ENCODE measurements at regions not wholly inside any gene's neighbourhood (a gene's known extent, or its start where the extent isn't known, plus 50 kb on each side); places are given as distances from the start of the nearest gene placed in this dataset.
"Not testable (repeated sequence)": the region's sequence is repeated elsewhere in the genome, so short reads cannot be mapped to it uniquely, and the experiment has no call there.

DNA sequence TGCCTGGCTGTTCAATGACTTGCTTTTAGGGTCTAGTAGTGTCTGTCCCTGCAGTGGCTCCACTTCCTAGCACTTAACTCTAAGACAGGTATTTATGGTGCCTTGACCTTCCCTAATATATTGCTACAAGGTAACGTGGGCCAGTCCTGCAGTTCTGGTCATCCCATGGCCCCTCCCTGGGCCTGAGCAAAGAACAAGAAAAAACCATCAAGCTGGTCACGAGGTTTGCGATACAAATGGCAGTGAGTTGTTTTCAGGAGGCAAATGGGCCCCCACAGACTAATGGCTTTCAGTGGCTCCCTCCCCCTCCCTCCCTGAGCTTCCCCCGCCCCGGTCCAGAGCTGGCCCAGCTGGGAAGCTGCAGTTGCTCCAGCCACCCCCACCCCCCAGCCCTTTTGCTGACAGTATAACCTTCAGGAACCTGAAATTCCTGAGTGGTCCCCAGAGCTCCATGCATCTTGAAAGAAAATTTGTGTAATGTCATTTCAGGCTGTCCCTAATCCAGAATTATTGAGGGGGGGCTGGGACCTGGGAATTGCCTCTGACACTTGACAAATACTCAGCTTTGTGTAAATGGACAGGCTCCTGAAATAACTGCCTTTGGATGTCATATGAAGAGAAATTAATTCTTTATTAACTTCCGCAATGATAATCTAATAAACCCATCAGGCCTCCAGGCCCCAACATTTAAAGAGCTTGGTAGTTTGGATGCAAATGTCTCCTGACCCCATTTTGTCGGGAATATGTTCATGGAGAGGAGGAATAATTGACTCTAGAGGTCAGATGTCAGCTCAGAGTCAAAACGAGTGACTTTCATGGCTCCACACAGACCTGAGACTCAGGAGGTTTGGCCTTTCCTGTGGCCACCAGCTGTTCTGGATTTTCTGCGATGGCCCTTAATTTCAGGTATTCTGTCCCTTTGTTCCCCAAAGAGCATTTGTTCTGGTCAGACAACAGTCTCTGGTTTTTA is 153.2 kb upstream of the TOP1 start:
- no peak for DNase-seq (ENCODE audit: low spot score)
- intact Hi-C loops (cut with DNase I), result no loop called here
- ATAC-seq, result no peak

DNA sequence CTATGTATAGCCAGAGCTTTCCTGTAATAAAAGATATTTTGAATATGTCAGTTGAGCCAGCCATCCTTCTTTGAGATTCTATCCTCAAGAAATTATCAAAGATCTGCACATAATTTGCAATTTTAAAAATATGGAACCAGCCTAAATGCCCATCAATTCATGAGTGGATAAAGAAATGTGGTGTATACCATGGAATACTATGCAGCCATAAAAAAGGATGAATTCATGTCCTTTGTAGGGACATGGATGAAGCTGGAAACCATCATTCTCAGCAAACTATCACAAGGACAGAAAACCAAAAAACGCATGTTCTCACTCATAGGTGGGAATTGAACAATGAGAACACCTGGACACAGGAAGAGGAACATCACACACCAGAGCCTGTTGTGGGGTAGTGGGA is 150.5 kb upstream of the TOP1 start:
- ATAC-seq; intact Hi-C loops (cut with DNase I); DNase-seq (ENCODE audit: low spot score): not testable (repeated sequence)

DNA sequence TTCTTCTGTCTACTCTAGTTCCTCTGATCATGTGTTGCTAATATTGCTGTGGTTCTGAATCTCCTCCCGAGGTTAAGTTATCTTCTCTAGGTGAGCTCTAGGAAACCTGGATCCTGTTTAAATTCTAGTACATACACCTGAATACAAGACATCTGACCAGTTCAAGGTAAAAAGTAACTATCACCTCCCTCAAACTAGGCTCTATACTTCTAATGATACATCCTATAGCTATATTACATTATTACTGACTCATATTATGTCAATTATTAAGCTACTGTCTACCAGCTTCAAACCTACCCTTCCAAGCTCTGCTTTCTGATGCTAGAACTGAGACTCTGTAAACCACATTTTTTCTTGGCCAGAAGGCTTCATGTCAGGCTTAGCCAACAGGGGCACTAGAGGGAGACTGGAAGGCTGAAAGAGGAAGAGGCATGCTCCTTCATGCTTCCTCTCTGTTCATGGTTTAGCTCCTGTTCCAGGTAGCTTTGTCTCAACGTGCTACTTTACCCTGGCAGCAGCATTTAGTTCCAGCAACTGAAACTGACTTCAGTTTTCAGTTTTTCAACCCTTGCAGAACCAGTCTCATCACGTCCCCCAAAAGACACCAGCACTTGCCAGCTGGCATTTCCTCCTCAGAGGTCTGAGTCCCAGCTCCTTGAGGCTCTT is 148.4 kb upstream of the TOP1 start:
- ATAC-seq (no peak), DNase-seq (ENCODE audit: low spot score) (no peak)
- intact Hi-C loops (cut with DNase I), result no loop called here

DNA sequence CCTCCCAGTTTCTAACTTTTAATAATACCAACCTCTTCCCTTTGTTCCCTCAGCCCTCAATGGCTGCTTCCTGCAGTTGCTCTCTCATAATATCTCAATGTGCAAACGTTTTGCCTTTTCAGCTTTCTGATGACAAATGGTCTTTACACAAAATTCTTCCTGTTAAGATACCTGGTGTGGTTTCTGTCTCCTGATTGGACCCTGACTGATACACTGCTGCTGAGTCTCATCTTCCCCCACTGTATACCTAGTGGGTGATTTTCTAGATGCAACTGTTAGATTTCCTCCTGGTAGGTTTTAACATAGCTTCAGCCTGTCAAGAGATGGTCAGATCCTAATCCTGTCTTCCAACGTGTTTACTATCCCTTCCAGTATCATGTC is 147.9 kb upstream of the TOP1 start:
- no peak for ATAC-seq
- intact Hi-C loops (cut with DNase I), result no loop called here
- no peak for DNase-seq (ENCODE audit: low spot score)

DNA sequence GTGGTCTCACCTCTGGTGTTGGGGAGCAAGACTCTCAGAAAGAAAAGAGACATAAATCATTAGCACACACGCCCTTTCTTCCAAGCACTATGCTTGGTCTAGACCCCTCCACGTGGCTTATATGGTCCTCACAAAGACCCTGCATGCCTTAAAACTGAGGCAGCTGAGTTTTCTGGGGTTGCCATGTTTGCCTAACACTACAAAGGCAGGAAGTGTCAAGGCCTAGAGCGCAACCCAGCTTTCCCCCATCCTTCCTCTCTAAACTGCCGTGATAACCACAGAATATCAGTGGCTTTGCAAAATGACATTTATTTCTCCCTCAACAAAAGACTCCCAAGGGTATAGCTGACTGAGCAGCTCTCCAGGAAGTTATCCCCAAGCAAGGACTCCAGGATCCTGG is 146.5 kb upstream of the TOP1 start:
- intact Hi-C loops (cut with DNase I), result no loop called here
- ATAC-seq (no peak), DNase-seq (ENCODE audit: low spot score) (no peak)

DNA sequence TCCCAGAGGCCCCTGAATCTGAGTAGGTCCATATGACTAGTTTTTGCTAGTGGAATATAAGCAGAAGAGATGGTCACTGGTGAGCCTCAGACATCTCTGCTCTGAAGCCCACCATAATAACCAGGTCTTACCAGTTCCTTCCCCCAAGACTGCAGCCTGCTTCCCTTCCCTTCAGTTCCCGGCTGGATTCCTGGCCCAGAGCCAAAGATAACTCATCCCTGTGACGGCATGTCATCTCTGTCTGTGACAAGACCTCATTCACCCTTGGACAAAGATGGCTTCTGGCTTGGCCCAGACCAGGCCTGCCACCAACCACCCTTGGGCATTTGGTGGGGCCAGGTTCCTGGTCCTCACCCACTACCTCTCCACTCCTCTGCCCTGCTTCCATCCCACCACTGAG is 145.5 kb upstream of the TOP1 start:
- intact Hi-C loops (cut with DNase I), result no loop called here
- no peak for DNase-seq (ENCODE audit: low spot score)
- ATAC-seq, result no peak

DNA sequence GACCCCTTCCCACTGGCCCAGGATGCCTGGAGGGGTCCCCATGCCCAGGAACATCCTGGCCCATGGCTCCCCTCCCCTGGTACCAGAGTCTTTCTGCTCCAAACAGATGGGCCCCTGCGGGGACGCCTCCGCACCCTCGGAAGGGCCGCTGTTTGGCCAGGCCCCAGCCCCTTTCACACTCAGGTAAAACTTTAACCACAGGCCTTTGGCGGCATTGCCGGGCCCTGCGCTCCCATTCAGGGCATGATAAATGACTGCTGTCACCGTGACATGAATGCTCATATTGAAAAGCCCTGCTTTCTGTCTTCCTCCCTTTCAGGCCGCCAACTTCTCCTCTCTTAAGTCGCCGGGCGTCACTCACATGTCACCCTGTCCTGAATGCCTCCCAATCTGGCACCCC is 141.5 kb upstream of the TOP1 start:
- ATAC-seq, result no peak
- DNase-seq (ENCODE audit: low spot score), result no peak
- intact Hi-C loops (cut with DNase I), result no loop called here

DNA sequence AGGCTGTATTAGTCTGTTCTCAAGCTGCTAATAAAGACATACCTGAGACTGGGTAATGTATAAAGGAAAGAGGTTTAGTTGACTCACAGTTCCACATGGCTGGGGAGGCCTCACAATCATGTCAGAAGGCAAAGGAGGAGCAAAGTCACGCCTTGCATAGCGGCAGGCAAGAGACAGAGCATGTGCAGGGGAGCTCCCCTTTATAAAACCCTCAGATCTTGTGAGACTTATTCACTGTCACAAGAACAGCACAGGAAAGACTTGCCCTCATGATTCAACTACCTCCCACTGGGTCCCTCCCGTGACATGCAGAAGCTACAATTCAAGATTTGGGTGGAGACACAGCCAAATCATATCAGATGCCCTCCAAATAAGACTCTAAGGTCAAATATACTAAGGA is 139.4 kb upstream of the TOP1 start:
- DNase-seq (ENCODE audit: low spot score); ATAC-seq; intact Hi-C loops (cut with DNase I): not testable (repeated sequence)

DNA sequence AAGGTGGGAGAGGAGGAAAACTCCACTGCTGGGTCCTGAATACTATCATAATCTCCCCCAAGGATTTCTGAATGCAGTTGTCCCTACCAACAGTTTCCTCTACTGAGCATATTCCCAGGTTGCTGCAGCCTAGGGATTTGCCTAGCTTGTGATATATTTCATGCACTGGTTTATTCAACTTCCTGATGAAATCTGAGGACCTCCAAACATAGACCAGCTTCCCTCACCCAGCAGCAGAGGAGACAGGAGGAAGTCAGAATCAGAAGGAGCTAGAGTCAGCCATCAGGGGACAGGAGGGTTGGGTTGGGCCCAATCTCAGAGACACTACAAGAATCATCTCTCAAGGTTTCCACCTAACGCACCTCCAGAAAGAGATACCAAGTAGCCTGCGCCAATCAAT is 138.4 kb upstream of the TOP1 start:
- intact Hi-C loops (cut with DNase I), result no loop called here
- ATAC-seq (no peak), DNase-seq (ENCODE audit: low spot score) (no peak)

DNA sequence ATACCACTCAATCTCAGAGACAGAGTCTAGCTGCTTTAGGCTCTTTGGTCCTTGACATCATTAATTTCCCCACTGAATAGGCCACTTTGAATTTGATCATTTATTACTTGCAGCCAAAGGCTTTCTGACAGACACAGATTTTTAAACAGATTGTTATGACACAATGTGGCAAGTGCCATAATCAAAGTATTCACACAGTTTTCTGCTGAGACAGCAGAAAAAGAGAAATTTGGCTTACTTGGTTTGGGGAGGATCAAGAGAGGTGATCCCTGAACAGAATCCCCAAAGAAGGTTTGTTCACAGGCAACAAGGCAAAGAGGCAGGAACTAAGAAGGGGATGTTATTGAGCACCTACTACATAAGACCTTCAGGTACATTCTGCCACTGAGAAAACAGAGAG is 138.0 kb upstream of the TOP1 start:
- ATAC-seq (no peak), DNase-seq (ENCODE audit: low spot score) (no peak)
- intact Hi-C loops (cut with DNase I), result no loop called here

DNA sequence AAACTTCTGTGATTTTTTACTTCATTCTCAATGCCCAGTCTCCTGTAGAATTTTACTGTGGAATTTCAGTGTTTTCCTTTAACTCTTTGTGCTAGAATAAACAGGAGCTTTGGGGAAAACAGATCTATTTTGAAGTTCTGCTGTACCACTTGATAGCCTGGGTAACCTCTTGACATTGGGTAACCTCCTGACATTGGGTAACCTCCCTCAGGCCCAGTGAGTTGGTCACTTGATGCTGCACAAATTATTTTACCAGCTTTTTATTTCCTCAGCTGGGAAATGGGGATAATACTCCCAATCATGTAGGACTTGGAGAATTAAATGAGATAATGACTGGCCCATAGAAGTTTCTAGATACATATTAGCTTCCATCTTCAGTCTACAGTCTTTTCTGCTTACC is 137.3 kb upstream of the TOP1 start:
- intact Hi-C loops (cut with DNase I), result no loop called here
- DNase-seq (ENCODE audit: low spot score) (no peak), ATAC-seq (no peak)

DNA sequence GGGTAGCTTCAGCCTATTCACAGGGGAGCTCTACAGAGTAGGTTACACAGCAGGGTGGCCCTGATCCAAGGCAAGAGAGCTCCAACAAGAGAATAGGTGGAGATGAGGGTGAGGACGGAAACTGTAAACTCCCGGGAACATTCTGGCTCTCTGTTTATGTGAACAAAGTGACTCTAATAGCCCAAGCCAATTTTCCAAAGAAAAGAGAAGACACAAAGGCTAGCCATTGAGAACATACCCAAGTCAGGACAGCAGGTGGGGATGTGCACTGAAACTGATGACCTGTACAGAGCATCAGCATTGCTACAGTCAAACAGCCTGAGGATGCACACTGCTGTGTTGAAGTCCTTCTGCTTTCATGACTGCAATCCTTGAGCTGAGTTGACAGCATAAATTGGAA is 136.0 kb upstream of the TOP1 start:
- ATAC-seq, result peak; percentile 41
- intact Hi-C loops (cut with DNase I), result no loop called here
- no peak for DNase-seq (ENCODE audit: low spot score)

DNA sequence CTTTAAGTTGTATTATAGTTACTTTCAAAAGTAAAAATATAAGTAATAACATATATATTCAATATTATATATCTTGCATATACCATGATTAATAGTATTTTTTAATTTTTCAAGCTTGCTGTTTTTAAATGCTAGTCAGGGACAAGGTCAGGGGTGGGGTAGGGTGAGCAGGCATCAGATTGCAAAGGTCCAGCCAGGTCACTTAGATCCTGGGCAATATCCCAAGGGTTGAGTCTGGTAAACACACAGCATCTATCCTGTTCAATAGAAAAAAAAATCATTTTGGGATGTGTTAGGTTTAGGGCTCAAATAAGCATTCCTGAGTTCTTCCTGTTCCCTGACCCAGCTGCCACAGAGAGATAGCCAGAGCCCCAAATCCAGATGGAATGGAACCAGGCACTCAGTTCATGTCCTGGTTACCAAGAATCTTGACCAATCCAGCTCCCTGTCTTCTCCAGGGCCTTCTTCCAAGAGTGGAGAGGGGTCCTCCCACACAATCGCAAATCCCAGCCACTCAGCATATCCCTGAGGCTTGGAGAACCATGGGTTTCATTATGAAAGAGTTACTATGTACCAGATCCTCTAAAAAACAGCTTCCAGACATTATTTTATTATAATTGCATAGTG is 134.9 kb upstream of the TOP1 start:
- intact Hi-C loops (cut with DNase I), result no loop called here
- ATAC-seq (peak; percentile 59), DNase-seq (ENCODE audit: low spot score) (no peak)

DNA sequence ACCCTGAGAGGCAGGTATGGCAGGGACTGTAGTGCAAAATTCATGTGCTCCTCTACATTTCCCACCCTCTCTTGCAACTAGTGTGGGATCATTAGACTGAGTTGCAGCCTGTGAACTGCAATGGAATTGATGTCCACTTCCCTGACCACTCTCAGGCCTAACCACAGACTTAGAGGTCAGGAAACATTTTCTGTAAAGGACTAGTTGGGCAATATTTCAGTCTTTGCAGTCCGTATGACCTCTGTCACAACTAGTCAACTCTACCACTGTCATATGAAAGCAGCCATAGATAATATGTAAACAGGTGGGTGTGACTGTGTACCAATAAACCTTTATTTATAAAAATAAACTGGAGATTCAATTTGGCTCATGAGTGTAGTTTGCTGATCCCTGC is 134.4 kb upstream of the TOP1 start:
- ATAC-seq (no peak), DNase-seq (ENCODE audit: low spot score) (no peak)
- intact Hi-C loops (cut with DNase I), result no loop called here

DNA sequence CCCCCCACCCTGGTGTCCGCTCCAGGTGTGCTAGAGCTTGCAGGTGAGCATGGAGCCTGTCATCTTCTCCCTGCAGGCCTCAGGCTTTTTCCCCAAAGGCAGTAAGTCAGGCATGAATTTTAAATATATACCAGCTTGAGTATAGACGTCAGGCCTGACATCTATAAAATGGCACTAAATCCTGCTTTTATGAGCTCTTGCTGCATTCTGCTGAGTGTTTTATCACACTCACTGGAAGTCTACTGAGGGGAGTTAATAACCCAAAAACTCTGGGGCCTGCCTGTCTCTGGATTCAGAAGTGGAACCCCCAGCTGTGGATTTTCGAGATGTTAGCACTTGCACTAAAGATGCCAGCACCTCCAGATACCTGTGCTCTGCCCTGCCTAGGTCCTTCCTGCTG is 133.4 kb upstream of the TOP1 start:
- no peak for ATAC-seq
- no peak for DNase-seq (ENCODE audit: low spot score)
- intact Hi-C loops (cut with DNase I), result no loop called here

DNA sequence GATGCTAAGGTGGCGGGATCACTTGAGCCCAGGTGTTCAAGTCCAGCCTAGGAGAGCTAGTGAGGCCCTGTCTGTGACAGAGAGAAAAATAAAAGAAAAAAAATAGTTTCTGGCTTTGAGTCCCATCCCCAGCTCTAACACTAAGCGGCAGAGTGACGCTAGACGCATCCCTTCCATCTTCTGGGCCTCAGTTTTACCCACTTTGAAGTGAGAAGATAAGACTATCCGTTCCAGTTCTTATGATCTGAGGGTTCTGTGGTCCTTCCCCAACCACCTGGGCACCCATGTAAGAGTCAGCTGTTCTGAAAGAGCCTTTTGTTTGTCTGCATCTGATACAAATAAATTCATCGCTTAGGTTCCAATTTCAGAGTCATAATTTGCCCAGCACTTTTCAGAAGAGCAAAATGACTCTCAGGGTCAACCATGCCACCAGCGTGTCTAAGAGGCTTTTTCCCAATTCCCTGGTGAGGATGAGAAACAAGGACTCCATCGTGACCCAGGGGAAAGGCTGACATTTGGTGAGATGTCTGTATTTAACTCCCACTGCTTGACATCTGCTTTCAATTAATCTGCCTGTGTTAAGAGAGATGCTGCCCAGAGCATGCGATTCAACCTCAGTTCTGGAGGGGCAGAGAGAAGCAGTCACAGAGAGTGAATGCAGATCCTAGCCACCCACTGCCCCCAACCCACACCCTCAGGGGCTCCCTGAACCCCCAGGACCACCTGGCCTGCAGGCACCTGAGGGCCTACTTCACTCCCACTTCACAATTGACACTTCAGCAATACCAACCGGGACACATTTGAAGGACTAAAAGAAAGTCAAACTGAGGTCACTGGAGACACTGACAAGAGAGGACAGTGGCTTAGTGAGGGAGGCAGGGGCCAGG is 131.6 kb upstream of the TOP1 start:
- no peak for DNase-seq (ENCODE audit: low spot score)
- intact Hi-C loops (cut with DNase I), result no loop called here
- peak; percentile 39 for ATAC-seq

DNA sequence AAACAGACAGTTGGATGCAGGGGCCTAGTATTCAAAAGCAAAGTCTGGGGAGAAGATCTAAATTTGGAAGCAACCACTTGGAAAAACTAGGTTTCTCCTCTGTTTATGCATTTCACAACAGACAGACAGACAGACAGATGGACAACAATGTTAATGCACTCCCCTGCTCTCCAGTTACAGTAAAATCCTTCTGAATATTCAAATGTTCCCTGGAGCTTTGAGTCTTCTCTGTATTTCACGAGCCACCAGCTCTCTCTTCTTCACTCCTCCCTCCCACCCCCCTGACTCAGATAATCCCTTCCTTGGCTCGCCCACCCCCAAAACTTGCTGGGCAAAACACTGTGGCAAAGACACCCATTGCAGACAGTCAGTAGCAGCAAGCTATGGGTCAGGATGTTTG is 129.3 kb upstream of the TOP1 start:
- ATAC-seq, result no peak
- intact Hi-C loops (cut with DNase I), result no loop called here
- DNase-seq (ENCODE audit: low spot score), result no peak

DNA sequence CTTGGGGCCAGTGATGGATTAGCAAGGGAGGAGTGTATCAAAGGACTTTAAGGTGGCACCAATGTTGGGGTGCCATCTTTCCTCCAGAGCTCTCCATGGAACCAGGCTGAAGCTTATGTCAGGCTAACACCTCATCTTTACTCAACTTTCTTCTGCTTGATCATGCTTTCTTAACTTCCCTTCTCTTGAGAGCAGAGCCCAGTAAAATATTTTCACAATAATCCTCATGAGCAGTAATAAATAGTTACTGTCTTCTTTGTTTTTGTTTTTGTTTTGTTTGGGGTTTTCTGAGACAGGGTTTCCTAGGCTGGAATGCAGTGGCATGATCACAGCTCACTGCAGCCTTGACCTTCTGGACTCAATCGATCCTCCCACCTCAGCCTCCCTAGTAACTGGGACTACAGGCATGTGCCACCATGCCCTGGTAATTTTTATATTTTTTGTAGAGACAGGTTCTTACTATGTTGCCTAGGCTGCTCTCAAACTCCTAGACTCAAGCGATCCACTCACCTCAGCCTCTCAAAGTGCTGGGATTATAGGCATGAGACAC is 127.9 kb upstream of the TOP1 start:
- ATAC-seq (no peak), DNase-seq (ENCODE audit: low spot score) (no peak)
- intact Hi-C loops (cut with DNase I), result no loop called here

DNA sequence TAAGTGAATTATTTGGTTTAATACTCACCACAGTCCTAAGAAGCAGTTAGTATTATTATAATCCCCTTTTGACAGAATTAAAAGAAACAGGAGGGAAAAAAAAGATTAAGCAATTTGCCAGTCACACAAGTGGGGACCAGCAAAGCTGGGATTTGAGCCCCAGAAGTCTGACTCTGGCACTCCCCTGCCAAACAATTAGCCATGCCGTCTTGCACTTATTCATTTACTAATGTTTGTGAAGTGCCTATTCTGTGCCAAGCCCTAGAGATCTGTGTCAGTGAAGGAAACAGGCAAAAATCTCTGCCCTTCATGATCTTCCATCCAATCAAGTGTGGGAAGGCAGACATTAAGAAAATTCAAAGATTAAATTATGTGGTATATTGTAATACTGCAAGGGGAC is 126.0 kb upstream of the TOP1 start:
- ATAC-seq (no peak), DNase-seq (ENCODE audit: low spot score) (no peak)
- intact Hi-C loops (cut with DNase I), result no loop called here
